PC-3 (cell line): ENCODE measurements at regions not wholly inside any gene's neighbourhood (a gene's known extent, or its start where the extent isn't known, plus 50 kb on each side); places are given as distances from the start of the nearest gene placed in this dataset.

Experiments used
- ATAC-seq: fragments of 200-7000 bp; cut with Tn5 transposase; 2 replicates; pipeline ENCODE4 v1.9.1; 2020; ENCODE audit warnings: mild to moderate bottlenecking, moderate library complexity
- BruUV-seq: library from RNA; stranded (reverse); fragments of 400-500 nt; replicated peaks from 2 replicates; lab custom pipeline; 2021; lab: Mats Ljungman, UMichigan
- CTCF ChIA-PET: fragments of 300-600 bp; sonication (Branson Sonifier 250); formaldehyde crosslinking; loops from one replicate; lab custom pipeline; 2022; ENCODE audit warnings: antibody characterized with exemption; lab: Charles Lee
- POLR2A ChIA-PET: fragments of 300-600 bp; sonication (Branson Sonifier 250); formaldehyde crosslinking; loops from one replicate; lab custom pipeline; 2022; ENCODE audit warnings: antibody characterized with exemption; ENCODE audit not compliant: unreplicated experiment; lab: Charles Lee
- DNase-seq: peaks from one replicate; pipeline ENCODE4 v3.0.0-alpha.2; 2015
- H2AFZ ChIP-seq: fragments of 300-600 bp; sonication (generic); 2 replicates; pipeline ENCODE4 v1.6.0; 2016; ENCODE audit warnings: antibody characterized with exemption, low read length
- H3F3A ChIP-seq: fragments of 300-600 bp; sonication (generic); one replicate; pipeline ENCODE4 v1.6.0; 2017; ENCODE audit warnings: antibody characterized with exemption, low read length, control low read depth, mild to moderate bottlenecking; ENCODE audit not compliant: unreplicated experiment
- H3K27ac ChIP-seq: fragments of 300-600 bp; sonication (generic); 2 replicates; pipeline ENCODE4 v1.5.1; 2016; ENCODE audit warnings: mild to moderate bottlenecking, low read length
- H3K27me3 ChIP-seq: fragments of 300-600 bp; sonication (generic); 2 replicates; pipeline ENCODE4 v1.6.1; 2016; ENCODE audit warnings: low read length, mixed read lengths
- H3K36me3 ChIP-seq: fragments of 300-600 bp; sonication (generic); 2 replicates; pipeline ENCODE4 v1.6.1; 2016; ENCODE audit warnings: low read depth, mixed run types, low read length, mixed read lengths
- H3K4me1 ChIP-seq: fragments of 300-600 bp; sonication (generic); 2 replicates; pipeline ENCODE4 v1.5.1; 2016; ENCODE audit warnings: low read length; ENCODE audit not compliant: insufficient read depth
- H3K4me2 ChIP-seq: fragments of 300-600 bp; sonication (generic); 2 replicates; pipeline ENCODE4 v1.6.0; 2016; ENCODE audit warnings: low read length
- H3K4me3 ChIP-seq: fragments of 300-600 bp; sonication (generic); 2 replicates; pipeline ENCODE4 v1.5.1; 2016; ENCODE audit warnings: mild to moderate bottlenecking, low read length, mixed read lengths
- H3K79me2 ChIP-seq: fragments of 300-600 bp; sonication (generic); 2 replicates; pipeline ENCODE4 v1.6.1; 2017; ENCODE audit warnings: low read length, mixed read lengths
- H3K9ac ChIP-seq: fragments of 300-600 bp; sonication (generic); 2 replicates; pipeline ENCODE4 v1.6.0; 2016; ENCODE audit warnings: mild to moderate bottlenecking, low read length
- H3K9me2 ChIP-seq: fragments of 300-600 bp; sonication (generic); replicated peaks from 2 replicates; pipeline ENCODE4 v1.6.1; 2016; ENCODE audit warnings: mixed run types, low read length, mixed read lengths
- H3K9me3 ChIP-seq: fragments of 300-600 bp; sonication (generic); 2 replicates; pipeline ENCODE4 v1.6.1; 2016; ENCODE audit warnings: low read length, mixed read lengths
- H4K20me1 ChIP-seq: fragments of 300-600 bp; sonication (generic); 2 replicates; pipeline ENCODE4 v1.6.1; 2016; ENCODE audit warnings: low read length, mixed read lengths
- CTCF ChIP-seq: fragments of 300-600 bp; sonication (generic); conservative IDR thresholded peaks from 2 replicates; pipeline ENCODE4 v1.5.1; 2017; ENCODE audit warnings: antibody characterized with exemption, low read depth, mild to moderate bottlenecking, low read length
- EZH2 ChIP-seq: fragments of 300-600 bp; sonication (generic); IDR thresholded peaks from one replicate; pipeline ENCODE4 v1.6.1; 2017; ENCODE audit warnings: antibody characterized with exemption, mild to moderate bottlenecking, low read length; ENCODE audit not compliant: unreplicated experiment
- EZH2phosphoT487 ChIP-seq: fragments of 300-600 bp; sonication (generic); IDR thresholded peaks from 2 replicates; pipeline ENCODE4 v1.6.1; 2018; ENCODE audit warnings: mild to moderate bottlenecking, antibody characterized with exemption, low read length, borderline replicate concordance
- intact Hi-C: fragments of 100-400 bp; cut with micrococcal nuclease; formaldehyde crosslinking; loops from 2 replicates; pipeline ENCODE4 v1.9.0; 2023

GRCh38 chr6:115004204-115004603, 661.4 kb upstream of the HS3ST5 start:
- no peaks in the 10 kb centered on the region for H3F3A ChIP-seq
- no peaks in the 10 kb centered on the region for H3K9me2 ChIP-seq
- no peak overlapping the region for H3K4me3 ChIP-seq
- no peak overlapping the region for H2AFZ ChIP-seq
- H3K27me3 ChIP-seq, result no peaks in the 10 kb centered on the region
- ATAC-seq (no peak), DNase-seq (peak; percentile 4)
- no peak for TF ChIP-seq EZH2phosphoT487
- intact Hi-C loops, result no loop called here
- no peak overlapping the region for H3K9ac ChIP-seq
- no peak overlapping the region for H3K4me2 ChIP-seq
- H4K20me1 ChIP-seq, result no peaks in the 10 kb centered on the region
- no peaks in the 10 kb centered on the region for H3K9me3 ChIP-seq
- no peaks in the 10 kb centered on the region for H3K4me1 ChIP-seq
- no peaks in the 10 kb centered on the region for H3K79me2 ChIP-seq
- ChIA-PET CTCF (no interaction called here), POLR2A (no interaction called here)
- no peak overlapping the region for H3K27ac ChIP-seq
- BruUV-seq, result no TSS peak
- H3K36me3 ChIP-seq, result no peaks in the 10 kb centered on the region

DNA sequence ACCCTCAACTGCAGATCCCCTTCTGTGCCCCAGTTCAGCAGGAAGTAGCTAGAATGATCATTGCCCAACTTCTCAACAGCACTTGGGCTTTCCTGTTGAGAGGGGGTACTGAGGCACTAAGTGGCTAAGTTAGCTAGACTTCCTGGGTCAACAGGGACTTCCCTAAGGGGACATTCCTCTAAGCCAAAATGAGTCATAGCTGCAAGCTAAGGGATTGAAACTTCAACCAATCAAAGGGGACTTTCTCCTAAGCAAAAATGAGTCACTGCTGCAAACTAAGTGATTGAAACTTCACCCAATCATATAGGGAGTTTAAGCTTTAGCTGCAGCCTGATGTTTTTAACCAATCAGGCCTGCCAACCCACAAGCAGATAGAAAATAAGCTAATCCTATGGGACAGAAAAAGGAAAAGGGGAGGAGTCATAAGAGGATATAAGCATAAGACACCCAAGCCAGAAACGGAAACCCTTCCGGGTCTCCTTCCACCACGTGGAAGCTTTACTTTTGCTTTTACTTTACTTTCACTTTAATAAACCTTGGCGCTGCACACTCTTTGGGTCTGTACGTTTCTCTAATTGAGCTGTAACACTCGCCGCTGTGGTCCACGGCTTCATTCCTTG, 659.0 kb upstream of the HS3ST5 start:
- Histone ChIP-seq H3K9ac (no peak overlapping the region), H4K20me1 (no peaks in the 10 kb centered on the region), H3K9me3 (no peaks in the 10 kb centered on the region), H3K4me1 (no peaks in the 10 kb centered on the region), H3K4me3 (no peak overlapping the region), H3K79me2 (no peaks in the 10 kb centered on the region), H3K9me2 (no peaks in the 10 kb centered on the region), H2AFZ (peak overlapping the region; percentile 30; the same call in 1 of the 2 replicates), H3K4me2 (peak overlapping the region; percentile 26; the same call in 1 of the 2 replicates), H3K36me3 (no peaks in the 10 kb centered on the region), H3K27me3 (no peaks in the 10 kb centered on the region), H3F3A (no peaks in the 10 kb centered on the region), H3K27ac (no peak overlapping the region)
- ChIA-PET POLR2A (no interaction called here), CTCF (no interaction called here)
- DNase-seq, result peak; percentile 4
- no peak for TF ChIP-seq EZH2
- no peak for TF ChIP-seq CTCF
- no peak for TF ChIP-seq EZH2phosphoT487
- intact Hi-C loops, result no loop called here
- BruUV-seq, result no TSS peak
- no peak for ATAC-seq

GRCh38 chr6:115000736-115001135, 657.9 kb upstream of the HS3ST5 start:
- intact Hi-C loops, result no loop called here
- H3K9me3 ChIP-seq, result no peaks in the 10 kb centered on the region
- no peaks in the 10 kb centered on the region for H3K79me2 ChIP-seq
- CTCF ChIA-PET, result no interaction called here
- no peak overlapping the region for H3K4me2 ChIP-seq
- DNase-seq, result peak; percentile 38
- no TSS peak for BruUV-seq
- H3K9ac ChIP-seq, result no peak overlapping the region
- no peak overlapping the region for H3K27ac ChIP-seq
- H3K4me3 ChIP-seq, result no peak overlapping the region
- no peaks in the 10 kb centered on the region for H4K20me1 ChIP-seq
- H2AFZ ChIP-seq, result no peak overlapping the region
- no peaks in the 10 kb centered on the region for H3F3A ChIP-seq
- no peaks in the 10 kb centered on the region for H3K27me3 ChIP-seq
- H3K36me3 ChIP-seq, result no peaks in the 10 kb centered on the region
- no peak for TF ChIP-seq CTCF
- no peak for TF ChIP-seq EZH2phosphoT487
- TF ChIP-seq EZH2, result no peak
- H3K9me2 ChIP-seq, result no peaks in the 10 kb centered on the region
- no peaks in the 10 kb centered on the region for H3K4me1 ChIP-seq
- POLR2A ChIA-PET, result no interaction called here
- ATAC-seq, result no peak
